CD1c-positive myeloid dendritic cell (primary cell): ENCODE measurements at regions not wholly inside any gene's neighbourhood (a gene's known extent, or its start where the extent isn't known, plus 50 kb on each side); places are given as distances from the start of the nearest gene placed in this dataset.

Experiments
- DNase-seq: peaks from one replicate; pipeline ENCODE4 v3.0.0-alpha.2; 2016; ENCODE audit errors: extremely low spot score

DNA sequence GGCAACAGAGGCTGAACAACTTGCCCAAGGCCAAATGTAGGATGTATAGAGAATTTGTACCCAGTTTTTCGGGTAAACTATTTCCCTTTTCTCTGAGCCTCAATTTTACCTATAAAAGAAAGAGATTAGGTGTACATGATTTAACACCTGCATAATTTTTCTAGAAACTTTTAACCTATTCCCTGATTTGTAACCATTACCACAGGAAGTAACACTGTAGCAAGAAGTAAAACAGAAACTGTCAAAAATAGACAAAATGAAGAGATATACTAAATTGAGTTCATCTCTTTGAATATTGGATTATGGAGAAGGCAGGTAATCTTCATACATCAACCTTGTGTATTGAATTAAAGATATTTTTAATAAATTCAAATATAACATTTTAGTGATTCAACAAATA lies 136.2 kb downstream of the ZC3H11B start:
- no peak for DNase-seq

DNA sequence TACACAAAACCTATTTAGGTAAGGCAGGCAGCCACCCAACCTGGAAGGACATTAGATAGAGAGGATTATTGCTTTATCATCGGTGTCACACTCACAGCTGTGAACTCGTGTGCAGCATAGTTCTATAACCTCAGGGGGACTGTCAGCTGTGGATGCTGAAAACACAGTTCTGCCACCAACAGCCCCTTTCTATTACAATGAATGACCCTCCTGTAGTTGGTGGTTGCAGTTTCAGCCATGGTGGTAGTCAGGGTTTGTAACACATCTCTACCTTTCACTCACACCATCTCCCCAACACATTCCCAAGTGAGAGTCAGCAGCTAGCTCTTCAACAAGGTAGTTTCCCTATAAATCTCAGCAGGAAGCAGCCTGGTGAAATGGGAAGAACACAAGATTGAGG lies 136.8 kb downstream of the ZC3H11B start:
- no peak for DNase-seq

DNA sequence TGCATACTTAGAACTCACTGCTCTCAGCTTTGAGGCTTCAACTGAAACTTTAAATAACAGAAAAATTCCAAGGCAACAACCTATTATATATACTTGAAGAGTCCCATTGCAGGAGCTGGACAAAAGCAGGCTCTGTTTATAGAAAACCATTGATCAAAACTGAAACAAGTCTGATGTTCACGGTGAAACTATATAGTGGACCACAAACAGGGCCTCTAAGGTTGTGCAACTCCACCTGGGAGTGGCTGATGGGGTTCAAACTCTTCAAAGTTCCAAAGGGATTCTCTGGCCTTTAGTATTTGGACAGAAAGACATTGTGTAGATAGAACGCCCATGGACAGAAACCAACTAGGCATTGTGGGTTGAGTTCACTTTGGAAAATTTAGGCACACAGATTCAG lies 140.3 kb downstream of the ZC3H11B start:
- no peak for DNase-seq

DNA sequence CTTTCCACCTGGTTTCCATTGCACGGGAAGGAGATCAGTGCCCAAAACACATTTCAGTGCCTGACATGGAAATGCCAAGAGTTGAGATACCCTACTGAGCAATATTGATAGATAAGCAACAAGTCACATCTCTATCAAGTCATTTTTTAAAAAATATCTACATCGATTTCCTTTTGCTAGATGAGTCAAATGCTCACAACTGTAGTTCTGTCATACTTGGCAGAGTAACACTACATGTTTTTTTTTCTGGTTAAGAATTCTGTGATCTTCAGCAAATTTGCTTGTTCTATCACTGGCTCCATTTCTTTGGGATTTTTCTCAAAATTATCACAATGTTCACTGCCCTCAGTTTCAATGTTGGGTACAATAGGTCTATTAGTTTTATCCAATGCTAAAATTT lies 145.4 kb downstream of the ZC3H11B start:
- no peak for DNase-seq

DNA sequence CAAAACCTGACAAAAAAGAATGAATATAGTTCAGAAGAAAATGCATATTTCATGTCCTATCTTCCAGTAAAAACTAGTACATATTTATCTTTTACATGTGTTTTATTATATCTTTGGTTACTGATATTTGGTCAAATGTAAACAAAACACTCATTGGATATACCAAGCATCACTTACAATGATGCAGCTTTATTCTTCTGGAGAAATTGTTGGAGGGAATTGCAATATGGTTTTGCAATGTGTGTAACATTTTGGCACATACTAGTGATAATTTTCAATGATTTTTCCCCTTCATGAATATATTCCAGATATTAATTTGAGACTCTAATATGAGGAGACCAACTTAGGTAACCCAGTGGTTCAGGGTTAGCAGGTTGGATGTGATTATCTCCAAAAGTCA lies 146.1 kb downstream of the ZC3H11B start:
- no peak for DNase-seq

DNA sequence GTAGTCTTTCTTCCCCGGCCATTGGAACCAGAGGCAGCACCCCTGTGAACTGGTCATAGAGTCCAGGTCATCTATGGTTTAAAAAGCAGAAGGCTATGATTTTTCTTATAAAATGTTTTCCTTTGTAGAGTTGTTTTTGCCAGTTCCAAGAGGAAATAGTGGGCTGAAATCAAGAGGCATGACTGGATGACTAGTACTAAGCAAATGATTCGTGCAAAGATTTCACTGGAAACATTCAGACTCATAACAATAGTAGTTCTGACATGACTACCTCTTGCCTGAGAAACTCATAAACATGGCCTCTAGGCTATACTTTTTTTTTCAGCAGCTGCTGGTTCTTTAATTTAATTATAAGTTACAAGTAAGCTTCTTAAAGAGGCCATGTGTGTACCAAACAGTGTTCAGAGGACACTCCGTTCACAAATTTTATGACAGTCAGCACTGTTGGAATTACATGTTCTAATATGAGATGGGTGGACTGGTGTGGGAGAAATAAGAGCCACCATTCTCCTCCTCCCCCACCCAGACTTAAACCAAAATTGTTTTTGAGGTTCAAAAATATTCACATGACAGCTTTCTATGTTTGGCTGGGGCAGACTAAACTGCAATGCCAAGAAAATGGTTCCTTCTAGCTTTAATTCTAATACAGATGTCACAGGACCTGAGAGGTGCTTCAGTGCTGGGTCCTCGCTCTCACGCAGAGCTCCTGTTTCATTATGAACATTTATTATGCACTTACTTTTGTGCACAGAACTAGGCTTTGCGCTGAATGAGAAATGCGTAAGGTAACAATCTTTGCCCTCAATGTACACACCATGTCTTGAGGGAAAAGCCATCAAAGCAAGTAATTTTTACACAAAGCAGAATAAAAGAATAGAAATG lies 147.5 kb downstream of the ZC3H11B start:
- peak; percentile 91 for DNase-seq

DNA sequence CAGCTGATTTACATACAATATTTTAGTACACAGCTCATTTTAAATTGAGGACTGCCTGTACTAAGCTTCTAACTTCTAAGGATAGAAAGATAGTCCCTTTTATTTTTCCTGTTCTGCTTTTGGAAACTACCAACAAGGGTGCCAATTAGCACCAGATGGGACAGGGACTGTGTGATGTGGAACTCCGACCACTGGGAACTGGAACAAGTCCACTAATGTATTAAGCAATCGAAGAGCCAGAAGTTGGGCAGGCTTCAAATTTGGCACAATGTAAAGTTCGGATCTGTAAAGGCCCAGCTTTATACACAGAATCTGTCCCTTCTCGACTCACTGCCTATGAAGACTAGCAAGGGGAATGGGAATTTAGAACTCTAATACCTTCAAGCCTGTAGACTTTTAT lies 149.3 kb downstream of the ZC3H11B start:
- DNase-seq: peak; percentile 30

DNA sequence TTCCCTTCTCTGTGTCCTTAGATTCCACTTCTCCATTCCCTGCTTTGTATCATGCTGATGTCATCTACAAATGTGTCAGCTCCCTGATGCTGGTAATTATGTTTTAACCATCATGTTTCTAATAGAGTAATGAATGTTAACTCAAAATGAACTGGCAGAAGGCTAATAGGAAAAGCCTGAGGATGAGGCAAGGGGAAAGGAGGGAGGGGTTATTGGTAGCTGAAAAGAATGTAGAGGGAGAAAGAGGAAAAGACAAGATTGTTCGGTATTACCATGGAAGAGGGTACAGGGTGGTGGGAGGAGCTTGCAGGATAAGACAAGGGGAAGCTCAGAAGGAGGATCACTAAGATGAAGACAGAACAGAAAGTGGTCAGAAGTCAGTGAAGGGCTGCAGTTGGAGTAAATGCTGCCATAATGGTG lies 150.9 kb downstream of the ZC3H11B start:
- peak; percentile 67 for DNase-seq

DNA sequence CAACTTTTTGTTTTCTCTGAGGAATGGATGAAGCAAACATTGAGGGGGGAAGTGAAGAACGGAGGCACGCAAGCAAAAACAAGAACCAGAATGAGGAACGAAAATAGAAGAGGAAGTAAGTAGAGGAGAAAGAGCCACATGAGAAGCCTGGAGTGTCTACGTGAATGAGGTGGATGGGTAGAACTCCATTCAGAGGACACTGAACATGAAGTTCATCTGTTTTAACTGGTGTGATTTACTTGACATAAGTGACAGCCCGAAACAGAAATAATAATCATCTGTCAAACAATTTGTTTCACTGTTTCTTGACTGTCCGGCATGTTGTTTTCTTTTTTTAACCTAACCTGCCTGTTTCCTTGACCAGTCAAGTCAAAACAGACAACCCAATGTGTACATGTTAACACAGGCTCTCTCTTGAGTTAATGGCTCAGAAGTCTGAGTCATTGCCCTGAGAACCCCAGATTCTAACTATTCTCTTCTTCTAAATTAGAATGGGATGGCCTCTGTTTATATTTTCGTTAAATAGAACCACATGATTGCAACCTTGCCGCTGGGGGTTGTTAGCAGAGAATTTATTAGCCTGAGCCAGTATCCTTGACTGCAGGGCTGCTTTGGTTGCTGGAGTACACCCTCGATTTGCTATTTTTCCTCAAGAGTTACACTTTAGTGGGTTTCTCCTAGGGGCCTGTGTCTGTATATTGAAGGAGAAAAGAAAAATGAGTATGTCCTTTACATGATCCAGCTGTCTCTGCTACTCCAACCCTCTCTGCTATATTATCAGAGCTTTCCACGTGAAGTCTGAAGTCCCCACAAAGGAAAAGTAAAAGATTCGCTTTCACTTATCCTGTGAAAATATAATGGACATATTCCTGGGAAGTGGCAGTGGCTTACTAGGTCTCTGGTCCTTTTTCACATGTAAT lies 151.7 kb downstream of the ZC3H11B start:
- DNase-seq: peak; percentile 87

DNA sequence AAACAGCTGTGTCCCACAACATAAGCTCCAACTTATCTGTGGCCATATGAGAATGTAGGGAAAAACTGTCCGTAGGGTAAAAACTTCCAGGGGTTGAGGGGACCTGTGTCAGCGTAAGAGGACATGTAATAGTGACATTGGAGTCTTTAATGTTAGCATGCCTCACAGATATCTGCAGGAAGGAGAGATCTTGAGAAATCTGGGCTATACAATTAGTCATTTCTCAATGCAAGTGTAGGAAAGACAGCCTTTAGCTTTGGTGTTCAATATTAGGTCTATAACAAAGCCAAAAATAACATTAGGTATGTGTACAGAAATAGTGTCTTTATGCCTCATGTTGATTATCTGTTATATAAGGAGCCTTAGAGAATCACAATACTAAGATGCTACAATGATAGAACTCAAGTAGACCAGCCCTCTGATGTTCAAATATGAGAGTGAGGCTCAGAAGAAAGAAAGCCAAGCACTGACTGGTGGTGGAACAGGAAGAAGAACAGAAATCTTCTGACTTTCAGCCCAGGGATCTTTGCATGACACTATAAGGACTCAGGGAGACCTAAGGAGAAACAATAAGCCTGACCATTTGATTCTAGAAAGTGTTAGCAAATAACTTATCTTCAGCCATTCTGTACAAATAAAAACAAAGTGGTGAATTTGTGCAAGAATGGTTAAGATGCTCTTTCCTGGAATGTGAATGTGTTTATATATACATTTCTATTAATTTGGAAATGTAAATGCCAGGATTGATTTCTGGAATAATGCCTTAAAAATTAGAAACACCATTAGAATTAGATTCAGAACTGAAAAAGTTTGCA lies 152.6 kb downstream of the ZC3H11B start:
- DNase-seq: peak; percentile 64

DNA sequence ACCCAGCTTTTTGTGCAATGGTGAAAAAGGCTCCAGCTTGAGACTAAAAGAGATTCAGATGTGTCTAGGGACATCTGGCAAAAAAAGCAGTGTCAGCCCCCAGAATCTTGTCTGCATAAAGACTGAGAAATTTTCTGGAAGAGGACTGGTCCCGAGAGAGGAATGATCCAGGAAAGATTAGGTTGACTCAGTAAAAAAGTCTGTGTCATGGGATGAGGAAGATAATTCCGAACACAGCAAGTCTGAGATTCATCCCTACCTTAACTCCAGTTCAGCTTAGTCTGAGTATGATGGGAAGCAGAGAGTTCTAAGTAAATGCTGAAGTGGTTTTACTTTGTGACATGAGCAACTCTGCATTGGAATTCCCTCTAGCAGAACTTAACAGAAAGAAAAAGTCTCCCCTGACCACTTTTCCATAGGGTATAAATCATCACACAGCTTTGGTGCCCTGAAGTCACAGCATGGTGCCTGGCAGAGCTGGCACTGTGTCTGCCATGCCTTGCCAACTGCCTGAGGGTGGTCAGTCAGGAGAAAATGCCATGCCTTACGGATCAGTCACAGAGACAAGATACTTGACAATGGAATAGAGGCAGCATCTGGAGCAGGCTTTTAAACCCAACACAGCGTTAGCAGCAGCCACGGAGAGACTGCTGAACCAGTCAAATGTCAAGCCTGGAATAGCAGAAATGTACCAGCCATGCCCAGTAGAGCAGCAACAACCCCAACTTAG lies 153.4 kb downstream of the ZC3H11B start:
- peak; percentile 17 for DNase-seq

DNA sequence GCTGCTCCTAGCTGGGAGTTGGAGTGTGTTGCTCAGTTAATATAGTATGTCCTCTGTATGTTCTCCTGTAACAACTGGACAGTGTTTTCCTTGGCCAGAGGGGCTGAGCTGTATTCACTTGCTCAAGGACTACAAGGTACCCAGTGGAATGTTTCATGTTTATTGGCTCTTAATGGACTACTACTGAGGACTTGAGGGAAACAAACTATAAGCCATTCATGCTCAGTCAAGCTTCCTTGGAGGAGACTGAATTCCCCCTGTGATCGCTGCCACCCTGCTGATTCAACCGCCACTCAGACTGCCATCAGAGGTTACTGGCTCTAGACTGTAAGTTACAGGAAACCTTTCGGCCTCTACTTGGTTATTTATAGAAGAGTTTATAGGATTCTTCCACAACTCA lies 166.6 kb downstream of the ZC3H11B start:
- no peak for DNase-seq

DNA sequence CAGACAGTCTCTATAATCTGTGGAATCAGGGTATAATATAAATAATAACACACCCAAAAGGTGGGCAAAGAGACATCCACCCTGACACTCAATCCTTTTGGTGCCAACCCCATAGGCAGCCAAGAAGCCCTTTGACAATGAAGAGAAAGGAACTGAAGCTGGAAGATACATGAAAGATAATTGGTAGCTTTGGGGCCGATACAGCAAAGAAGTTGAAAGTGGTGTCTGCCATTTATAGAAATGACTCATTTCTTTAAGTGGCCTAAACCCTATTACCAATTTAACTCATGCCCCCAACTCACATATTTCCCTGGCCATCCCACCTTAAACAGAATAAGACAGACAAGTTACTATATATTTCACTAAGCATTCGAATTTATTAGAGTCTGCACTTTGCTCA lies 167.0 kb downstream of the ZC3H11B start:
- no peak for DNase-seq

DNA sequence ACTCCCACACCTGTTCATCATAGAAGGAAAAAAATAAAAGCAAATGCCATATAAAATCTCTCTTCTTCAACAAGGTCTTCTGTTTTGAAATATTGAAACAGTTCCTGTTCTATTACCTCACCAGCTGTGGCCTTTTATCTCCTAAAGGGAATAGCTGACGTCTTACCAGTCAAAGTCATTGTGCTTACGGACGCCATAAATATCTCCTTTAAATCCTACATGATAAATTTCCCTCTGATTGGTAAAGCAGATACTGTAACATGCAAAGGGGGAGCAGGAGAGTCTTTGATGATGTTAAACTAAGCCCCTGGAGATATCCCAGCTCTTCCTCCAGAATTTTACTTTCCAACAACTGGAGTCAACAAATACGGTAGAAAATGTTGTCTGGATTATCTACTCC lies 168.4 kb downstream of the ZC3H11B start:
- no peak for DNase-seq

DNA sequence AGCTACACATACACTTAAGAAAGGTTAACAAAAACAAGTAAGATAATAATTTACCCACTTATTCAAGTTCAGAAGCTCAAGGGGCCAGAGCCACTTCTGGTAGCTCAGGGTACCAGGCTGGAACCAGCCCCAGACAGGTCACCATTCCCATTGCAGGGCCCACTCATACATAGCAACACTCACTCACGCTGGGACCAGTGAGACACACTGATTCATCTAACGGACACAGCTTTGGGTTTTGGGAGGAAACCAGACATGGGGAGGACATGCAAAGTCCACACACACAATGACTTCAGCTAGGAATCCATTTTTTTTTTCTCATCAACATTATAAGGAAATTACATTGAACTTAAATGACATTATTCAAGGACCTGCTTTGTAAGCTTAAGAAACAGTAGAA lies 169.1 kb downstream of the ZC3H11B start:
- DNase-seq: no peak

DNA sequence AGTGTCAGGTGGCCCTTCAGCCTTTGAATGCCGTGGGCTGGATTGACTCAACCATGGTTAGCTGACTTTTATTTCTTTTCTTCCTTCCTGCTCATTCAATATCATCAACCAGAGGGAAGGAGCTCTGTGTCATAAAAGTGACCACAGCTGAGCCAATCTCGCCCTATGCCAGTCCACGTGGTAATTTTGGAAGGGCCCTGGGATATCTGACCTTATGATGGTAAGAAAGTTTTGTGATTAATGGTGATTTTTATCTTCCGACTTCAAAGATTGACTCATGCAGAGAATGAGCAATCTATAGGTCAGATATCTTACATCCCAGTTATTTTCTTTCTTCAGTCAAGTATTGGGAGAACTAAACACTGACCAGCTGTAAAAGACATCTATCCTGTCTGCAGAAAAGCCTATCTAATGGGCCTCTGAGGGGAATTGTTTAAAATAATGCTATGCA lies 170.3 kb downstream of the ZC3H11B start:
- DNase-seq: no peak

DNA sequence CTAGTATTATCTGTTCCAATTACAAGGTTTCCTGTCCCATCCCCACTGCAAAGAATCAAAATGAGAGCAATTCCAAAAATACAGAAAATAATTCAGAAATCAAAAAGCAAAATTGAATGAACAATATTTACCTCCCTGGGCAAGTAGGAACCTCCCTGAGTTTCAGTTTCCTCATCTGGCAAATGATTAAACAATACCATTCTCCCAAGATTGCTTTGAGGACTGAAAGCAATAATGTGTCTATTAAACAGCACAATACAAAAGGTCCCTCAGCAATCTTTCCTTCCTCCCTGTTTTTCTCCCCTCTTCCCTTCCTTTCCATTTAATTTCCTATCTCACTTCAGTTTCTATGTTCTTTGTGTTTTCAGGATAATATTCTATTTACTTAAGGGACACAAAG lies 171.0 kb downstream of the ZC3H11B start:
- DNase-seq: no peak

DNA sequence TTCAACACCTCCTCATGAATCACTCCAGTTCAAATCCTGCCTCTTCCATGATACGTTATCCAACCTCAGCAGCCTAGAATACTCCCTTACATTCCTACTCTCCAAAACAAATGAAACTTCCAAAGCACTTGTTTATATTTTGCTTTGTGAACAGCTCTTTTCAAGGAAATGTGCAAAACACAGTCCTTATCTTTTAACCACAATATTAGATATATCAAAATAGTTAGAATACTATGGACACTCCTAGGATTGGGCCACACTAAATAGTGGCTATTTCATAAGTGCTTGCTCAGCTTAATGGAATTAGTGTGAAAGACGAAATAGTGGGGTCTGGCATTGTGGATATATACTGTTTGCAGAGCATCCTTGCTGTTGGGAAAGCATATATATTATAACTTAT lies 173.5 kb downstream of the ZC3H11B start:
- no peak for DNase-seq

DNA sequence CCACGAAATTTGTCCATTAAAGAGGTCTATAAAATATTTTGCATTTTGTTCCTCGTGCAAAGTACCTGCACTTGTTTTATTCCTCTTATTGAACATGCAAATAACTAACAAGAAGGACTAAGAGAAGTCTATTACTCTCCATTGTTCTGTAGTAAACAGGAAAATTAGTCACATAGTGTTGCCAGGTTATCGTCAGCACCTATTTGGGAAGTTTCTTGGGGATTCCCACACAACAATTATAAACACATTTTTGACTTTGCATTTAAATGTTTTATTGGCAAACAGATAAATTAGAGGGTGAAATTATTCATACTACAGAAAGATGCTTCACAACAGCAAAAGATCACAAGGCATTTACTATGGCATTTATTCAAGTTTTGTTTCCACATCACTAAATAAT lies 174.5 kb downstream of the ZC3H11B start:
- DNase-seq: no peak

DNA sequence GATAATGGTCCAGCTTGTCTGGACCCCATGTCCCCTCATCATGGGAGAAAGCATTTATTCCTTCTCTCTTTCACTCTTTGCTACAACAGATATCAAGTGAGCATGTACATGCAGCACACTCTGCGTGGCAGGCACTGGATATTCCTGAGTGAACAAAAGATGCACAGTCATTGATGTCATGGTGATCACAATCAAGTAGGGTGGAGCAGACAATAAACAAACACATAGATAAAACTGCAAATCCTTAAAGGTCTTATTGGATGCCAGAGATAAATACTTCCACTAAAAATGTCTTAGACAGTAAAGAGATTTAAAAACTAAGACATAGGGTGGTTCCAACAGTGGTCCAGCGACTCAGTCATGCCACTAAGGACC lies 178.0 kb downstream of the ZC3H11B start:
- no peak for DNase-seq

DNA sequence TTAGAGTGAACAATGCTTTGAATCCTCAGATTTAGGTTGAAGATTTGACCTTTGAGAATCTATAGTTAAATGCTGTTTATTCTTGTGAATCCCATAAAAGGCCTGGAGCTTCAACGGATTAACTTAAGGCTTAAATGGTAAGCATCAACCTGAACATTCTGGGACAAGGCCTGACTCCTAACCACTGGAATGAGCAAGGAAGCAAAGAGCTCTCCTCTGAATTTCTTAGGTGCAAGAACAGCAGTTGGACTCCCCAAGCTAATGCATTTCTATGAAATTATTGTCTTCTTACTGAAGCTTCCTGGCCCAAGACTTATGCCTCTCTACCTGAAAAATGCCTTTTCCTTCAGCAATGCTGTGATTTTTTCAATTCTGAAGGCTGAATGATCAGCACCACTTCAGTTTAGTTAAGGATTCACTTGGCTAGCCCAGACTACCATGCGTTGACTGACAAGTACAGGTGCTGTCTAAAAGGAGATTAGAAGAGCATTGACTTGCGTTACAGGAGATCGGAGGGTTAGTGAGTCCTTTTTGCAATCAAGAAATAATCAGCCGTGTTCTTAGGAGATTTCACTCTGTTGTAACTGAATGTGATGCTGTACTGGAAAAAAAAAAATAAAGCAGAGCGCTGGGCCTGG lies 178.5 kb downstream of the ZC3H11B start:
- no peak for DNase-seq
